ENCODE measurements at regions not wholly inside any gene's neighbourhood (a gene's known extent, or its start where the extent isn't known, plus 50 kb on each side); places are given as distances from the start of the nearest gene placed in this dataset.

DNA sequence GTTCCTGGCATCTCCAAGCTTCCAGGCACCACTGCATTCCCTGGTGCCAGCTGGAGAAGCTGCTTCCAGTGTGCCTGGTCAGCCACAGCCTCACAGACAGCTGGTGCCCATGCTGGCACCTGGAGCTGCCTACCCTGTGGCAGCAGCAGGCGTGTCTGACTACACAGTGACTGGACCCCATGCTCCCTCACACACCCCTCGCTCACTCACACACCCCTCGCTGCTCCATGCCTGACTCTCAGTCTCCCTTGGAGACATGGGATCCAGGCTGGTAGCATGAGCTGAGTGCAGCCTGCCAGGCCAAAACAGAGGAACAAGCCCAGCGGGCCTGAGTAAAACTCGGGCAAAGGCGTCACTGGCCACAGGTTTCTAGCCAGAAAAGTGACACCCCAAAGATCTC lies 59.1 kb upstream of the SMIM36 start:
- TF ChIP-seq, protein P1, sequence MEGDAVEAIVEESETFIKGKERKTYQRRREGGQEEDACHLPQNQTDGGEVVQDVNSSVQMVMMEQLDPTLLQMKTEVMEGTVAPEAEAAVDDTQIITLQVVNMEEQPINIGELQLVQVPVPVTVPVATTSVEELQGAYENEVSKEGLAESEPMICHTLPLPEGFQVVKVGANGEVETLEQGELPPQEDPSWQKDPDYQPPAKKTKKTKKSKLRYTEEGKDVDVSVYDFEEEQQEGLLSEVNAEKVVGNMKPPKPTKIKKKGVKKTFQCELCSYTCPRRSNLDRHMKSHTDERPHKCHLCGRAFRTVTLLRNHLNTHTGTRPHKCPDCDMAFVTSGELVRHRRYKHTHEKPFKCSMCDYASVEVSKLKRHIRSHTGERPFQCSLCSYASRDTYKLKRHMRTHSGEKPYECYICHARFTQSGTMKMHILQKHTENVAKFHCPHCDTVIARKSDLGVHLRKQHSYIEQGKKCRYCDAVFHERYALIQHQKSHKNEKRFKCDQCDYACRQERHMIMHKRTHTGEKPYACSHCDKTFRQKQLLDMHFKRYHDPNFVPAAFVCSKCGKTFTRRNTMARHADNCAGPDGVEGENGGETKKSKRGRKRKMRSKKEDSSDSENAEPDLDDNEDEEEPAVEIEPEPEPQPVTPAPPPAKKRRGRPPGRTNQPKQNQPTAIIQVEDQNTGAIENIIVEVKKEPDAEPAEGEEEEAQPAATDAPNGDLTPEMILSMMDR (IDR thresholded peaks at IDR 0.05) = no peak
- TF ChIP-seq POLR2A (IDR thresholded peaks at IDR 0.05) = no peak
